Retina (tissue), 1 donor: ENCODE measurements at regions not wholly inside any gene's neighbourhood (a gene's known extent, or its start where the extent isn't known, plus 50 kb on each side); places are given as distances from the start of the nearest gene placed in this dataset.
"Not testable (repeated sequence)": the region's sequence is repeated elsewhere in the genome, so short reads cannot be mapped to it uniquely, and the experiment has no call there.

Experiments used
- DNase-seq: peaks from one replicate; pipeline ENCODE4 v3.0.0-alpha.2; 2016

DNA sequence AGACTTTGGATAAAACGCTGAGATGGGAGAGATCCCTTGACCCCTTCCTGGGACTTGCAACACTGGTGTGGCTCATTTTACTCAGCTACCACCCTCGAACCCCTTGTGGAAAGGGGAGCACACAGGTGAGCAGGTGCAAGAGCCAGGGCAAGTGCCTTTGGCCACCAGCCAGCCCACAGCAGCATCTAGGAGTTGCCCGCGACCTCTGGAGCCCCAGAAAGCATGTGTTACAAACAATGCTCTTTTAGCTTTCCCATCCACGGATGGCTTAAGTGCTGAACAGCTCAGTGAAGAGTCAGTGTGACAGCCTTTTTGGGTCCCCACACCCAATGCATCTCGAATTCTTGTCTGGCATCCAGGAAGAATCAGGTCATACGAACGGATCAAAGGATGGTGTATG is 197.8 kb downstream of the MEMO1 start:
- DNase-seq = no peak

DNA sequence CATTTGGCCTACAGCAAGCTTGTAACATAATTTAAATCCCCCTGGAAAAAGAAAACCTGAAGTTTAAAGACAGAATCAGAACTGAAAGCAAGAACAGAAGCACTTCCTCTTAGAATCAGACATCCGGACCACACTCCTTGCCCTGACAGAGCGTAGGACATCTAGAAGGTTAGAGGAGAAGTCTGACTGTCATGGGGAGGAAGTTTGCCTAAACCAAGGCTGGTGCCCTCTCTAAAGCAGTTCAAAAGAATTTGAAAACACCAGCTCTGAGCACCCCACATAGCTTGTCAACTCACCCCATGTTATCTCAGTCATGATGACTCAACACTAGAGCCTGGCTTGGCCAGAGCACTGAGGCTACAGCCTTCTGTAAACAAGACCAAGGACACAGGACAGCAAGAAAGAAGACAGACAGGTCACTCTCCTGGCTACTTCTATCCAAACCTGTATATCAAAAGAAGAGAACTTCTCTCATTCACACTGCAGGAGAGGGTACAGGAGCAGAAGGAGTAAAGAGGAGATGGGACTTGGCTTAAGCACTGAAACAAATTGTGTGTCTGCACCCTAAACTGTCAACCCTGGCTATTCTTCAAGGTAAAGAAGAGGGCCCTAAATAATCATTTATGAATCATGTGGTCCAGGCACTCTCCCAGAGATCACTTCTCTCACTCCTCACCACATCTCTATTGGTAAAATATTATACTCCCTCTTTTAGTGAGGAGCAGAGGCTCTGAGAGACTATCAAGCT is 198.6 kb downstream of the MEMO1 start:
- no peak for DNase-seq

DNA sequence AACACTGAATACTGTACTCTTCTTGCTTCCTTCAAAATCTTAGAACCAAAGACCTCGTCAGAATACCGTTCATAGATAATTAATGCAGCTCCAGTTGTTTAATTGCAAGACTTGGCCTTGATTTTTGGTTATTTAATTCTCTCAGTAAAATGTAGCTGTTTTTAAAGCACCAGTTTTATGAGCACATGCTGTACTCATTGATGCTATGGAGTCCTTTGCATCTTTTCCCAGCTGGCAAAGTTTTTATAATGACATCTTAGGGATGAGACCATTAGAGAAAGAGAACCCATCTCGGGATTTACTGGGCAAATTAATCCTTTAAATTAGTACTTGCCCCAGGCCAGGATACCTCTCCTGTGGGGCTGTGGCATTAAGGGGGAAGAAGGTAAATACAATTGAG is 199.3 kb downstream of the MEMO1 start:
- no peak for DNase-seq

DNA sequence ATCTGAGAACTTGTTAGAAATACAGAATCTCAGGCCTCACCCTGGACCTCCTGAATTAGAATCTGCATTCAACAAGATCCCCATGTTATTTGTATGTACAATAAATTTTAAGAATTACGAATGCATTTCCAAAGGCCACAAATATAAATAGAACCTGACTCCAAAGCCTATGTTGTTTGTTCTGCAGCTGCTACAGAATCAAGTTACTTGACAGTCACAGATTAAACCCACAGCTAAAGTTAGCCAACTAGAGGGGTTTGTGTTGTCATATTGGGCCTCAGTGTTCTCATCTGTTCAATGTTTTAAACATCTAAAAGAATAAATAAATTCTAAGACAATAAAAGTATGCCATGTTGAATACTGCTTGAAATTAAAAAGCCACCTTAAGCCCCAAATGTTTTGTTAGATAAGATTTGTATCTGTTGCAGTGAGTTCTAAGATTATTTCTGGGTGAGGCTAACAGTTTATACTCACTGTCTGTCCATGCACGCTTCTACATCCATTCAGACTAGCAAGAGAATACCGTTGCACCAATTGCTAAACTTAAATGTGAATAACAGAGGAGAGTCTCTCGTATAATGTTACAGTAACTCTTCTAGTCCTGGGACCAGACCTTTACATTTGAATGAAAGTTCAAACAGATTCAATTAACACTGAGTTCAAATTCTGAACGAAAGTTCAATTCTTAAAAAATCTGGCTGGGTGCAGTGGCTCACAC is 200.4 kb downstream of the MEMO1 start:
- no peak for DNase-seq

DNA sequence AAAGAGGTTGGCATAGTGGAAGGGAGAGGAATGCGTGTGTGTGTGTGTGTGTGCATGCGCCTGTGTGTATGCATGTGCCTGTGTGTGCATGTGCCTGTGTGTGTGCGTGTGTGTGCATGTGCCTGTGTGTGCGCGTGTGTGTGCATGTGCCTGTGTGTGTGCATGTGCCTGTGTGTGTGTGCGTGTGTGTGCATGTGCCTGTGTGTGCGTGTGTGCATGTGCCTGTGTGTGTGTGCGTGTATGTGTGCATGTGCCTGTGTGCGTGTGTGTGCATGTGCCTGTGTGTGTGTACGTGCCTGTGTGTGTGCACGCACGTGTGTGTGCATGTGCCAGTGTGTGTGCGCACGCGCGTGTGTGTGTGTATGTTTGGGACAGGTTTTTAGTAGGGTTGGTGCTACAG is 205.1 kb downstream of the MEMO1 start:
- no peak for DNase-seq

DNA sequence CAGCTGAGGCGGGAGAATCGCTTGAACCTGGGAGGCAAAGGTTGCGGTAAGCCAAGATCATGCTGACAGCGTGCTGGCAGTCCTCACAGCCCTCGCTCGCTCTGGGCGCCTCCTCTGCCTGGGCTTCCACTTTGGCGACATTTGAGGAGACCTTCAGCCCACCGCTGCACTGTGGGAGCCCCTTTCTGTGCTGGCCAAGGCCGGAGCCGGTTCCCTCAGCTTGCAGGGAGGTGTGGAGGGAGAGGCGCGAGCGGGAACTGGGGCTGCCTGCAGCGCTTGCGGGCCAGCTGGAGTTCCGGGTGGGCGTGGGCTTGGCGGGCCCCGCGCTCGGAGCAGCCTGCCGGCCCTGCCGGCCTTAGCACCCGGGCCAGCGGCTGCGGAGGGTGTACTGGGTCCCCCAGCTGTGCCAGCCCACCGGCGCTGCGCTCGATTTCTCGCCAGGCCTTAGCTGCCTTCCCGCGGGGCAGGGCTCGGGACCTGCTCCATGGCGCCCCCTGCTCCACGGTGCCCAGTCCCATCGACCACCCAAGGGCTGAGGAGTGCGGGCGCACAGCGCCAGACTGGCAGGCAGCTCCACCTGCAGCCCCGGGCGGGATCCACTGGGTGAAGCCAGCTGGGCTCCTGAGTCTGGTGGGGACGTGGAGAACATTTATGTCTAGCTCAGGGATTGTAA is 207.2 kb downstream of the MEMO1 start:
- DNase-seq = not testable (repeated sequence)

DNA sequence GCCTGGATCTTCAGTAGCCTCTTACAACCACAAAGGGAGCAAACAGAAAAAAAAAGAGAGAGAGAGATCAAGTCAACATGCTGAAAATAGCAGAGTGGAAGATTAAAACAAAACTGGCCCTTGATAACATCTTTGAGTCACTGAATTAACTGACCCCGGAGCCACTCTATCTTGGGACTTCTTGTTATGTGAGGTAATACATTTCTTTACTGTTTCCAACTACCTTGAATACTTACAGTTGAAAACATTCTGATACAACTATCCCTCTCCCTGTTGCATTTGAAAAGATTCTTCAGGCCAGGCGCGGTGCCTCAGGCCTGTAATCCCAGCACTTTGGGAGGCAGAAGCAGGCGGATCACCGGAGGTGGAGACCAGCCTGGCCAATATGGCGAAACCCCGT is 208.1 kb downstream of the MEMO1 start:
- no peak for DNase-seq

DNA sequence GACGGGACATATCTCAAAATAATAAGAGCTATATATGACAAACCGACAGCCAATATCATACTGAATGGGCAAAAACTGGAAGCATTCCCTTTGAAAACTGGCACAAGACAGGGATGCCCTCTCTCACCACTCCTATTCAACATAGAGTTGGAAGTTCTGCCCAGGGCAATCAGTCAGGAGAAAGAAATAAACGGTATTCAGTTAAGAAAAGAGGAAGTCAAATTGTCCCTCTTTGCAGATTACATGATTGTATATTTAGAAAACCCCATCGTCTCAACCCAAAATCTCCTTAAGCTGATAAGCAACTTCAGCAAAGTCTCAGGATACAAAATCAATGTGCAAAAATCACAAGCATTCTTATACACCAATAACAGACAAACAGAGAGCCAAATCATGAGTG is 211.5 kb downstream of the MEMO1 start:
- not testable (repeated sequence) for DNase-seq

DNA sequence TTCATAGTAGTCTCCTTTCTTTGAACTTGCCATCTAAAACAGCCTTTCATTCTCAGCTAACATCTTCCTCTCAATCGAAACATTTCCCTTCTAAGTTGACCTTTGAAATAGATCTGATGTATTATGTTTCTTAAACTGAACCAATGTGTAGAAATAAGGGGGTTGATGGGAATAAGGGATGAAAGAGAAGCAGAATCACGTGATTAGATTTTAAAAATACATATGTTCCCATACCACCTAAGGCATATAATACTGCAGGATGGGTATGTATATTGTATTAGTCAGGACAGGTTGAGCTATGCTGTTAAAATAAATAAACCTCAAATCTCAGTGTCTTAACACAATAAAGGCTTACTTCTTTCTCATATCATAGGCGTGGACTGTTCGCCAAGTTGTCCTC is 207.5 kb upstream of the SRD5A2 start:
- DNase-seq = no peak

DNA sequence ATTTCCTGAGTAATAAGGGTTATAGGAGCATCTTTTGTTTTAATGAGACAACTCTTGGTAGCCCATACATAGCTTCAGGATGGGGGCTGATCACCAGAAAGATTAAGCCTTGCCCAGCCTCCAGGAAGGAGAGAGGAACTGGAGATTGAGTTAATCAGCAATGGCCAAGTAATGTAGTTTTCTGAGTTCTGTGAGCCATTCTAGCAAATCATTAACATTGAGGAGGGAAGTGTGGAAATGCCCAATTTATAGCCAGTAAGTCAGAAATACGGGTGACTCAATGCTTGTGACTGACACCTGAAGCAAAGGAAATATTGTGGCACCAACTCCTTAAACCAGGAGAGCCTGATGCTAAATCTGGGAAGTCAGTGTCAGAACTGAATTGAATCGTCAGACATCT is 205.1 kb upstream of the SRD5A2 start:
- DNase-seq = no peak

DNA sequence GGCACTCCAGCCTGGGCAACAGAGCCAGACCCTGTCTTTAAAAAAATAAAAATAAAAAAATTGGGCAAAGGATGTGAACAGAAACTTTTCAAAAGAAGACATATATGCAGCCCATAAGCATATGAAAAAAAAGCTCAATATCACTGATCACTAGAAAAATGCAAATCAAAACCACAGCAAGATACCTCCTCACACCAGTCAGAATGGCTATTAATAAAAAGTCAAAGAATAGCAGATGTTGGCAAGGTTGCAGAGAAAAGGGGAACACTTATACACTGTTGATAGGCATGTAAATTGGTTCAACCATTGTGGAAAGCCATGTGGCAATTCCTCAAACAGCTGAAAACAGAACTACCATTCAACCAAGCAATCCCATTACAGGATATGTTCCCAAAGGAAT is 204.1 kb upstream of the SRD5A2 start:
- no peak for DNase-seq

DNA sequence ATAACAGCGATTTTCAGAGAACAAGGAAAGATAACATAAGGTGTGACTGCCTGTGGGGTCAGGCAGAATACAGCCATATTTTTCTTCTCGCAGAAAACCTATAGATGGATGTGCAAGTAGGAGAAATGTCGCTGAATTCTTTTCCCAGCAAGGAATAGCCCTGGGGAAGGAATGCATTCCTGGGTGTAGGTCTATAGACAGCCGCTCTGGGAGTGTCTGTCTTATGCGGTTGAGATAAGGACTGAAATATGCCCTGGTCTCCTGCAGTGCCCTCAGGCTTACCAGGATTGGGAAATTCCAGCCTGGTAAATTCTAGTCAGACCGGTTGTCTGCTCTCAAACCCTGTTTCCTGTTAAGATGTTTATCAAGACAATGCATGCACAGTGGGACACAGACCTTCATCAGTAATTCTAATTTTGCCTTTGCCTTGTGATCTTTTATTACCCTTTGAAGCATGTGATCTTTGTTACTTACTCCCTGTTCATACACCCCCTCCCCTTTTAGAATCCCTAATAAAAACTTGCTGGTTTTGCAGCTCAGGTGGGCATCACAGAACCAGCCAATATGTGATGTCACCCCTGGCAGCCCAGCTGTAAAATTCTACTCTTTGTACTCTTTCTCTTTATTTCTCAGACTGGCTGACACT is 202.8 kb upstream of the SRD5A2 start:
- DNase-seq = not testable (repeated sequence)

DNA sequence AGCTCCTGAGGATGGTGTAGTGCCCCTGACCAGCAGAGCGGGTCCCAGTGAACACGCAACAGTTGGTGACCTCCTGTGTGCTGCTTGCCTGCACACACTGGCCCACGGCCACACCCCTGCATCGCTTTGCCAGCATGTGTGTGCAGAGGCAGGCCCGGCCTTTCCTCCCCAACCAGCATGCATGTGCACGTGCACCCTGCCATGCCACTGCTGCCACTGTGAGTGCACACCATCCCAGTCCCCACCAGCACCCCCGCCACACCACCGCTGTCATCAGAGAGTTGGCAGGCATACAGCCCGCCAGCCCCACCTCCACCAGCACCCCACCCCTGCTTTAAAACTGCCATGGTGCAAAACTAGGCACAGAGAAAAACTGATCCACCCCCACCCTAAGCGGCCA is 197.4 kb upstream of the SRD5A2 start:
- DNase-seq = no peak

DNA sequence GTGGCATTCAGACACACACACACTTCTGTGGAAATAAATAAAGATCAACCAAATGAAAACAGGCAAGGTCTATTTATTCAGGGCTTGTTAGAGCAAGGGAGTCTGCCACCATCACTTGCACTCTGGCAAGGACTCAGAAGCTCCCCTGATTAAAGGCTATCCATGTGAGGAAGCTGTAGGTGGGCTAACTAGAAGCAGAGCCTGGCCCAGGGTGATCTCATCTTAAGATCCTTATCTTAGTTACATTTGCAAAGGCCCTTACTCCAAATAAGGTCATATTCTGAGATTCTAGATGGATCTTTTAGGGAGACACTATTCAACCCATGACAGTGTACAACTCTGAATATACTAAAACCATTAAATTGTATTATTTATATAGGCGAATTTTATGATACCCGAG is 190.0 kb upstream of the SRD5A2 start:
- no peak for DNase-seq

DNA sequence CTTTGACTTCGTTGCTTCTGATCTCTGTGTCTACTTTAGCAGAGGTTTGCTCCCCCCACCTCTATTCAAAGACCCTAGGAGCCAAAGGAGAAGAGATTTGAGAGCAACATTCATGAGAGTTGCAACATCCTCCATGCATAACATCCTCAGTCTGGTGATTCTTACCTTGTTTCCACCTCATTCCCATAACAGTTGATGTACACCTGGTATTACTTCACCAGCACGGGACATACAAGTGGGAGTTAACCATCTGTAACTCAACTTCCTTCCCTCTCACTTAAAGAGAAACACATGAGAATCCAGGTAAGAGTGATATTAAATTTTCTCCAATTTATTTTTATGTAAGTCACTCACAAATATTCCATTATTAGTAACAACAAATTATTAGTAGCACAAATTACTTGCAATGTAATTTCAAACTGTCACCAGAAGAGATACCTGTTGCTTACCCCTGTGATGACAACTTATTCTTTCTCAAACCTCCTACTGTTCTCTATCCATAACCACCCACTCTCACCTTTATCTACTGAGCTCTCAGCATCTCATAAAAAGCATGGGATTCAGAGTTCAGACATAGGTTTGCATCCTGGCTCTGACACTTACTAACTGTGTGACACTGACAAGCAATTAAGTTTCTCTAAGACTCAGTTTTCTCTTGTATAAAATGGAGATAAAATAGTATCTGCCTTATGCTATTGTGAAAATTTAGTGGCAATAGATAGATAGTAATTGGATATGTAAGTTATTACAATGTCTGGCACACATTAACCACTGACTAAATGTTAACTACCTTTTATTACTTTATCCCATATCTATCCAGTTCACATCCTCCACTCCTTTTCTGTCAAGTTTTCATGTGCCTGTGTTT is 184.6 kb upstream of the SRD5A2 start:
- no peak for DNase-seq

DNA sequence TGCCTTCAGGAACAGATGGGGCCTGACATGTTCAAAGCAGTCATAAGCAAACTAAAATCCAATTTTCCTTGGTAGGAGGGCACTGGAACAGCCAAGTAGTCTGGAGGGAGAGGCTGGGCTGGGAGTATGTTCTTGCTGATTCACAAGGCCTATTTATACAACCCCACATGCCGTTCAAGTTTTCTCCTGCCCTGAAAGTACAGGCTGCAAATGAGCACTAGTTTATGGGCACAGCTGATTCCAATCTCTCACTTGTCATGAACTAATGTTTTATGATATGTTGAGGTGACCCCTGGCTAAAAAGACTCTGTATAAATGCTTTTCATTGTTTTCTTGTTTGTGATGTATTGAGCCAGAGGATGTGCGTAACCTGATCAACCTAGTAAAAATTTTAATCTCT is 183.4 kb upstream of the SRD5A2 start:
- DNase-seq = no peak

DNA sequence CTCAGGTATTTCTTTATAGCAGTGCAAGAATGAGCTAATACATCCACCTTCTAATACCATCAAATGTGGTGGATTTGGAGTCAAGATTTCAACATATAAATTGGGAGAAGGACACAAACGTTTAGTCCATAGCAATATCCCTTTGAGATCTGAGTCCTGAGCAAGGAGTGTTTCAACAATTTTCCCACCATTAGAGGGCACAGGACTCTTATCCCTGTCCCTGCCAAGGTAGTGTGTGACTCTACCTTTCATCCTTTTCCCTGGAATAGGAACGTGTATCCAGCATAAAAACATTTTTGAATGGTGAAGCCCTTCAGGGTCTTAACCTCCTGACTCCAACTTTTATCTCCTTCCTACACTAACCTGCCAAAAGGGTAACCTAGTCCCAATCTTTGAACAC is 181.3 kb upstream of the SRD5A2 start:
- no peak for DNase-seq

DNA sequence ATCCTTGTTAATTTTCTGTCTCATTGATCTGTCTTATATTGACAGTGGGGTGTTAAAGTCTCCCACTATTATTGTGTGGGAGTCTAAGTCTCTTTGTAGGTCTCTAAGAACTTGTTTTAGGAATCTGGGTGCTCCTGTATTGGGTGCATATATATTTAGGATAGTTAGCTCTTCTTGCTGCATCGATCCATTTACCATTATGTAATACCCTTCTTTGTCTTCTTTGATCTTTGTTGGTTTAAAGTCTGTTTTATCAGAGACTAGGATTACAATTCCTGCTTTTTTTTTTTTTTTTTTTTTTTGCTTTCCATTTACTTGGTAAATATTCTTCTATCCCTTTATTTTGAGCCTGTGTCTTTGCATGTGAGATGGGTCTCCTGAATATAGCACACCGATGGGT is 176.6 kb upstream of the SRD5A2 start:
- DNase-seq = not testable (repeated sequence)

DNA sequence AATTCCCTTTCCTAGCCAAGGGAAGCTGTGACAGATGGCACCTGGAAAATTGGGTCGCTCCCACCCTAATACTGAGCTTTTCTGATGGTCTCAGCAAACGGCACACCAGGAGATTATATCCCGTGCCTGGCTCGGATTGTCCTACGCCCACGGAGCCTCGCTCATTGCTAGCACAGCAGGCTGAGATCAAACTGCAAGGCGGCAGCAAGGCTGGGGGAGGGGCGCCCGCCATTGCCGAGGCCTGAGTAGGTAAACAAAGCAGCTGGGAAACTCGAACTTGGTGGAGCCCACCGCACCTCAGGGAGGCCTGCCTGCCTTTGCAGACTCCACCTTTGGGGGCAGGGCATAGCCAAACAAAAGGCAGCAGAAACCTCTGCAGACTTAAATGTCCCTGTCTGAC is 168.0 kb upstream of the SRD5A2 start:
- DNase-seq = not testable (repeated sequence)

DNA sequence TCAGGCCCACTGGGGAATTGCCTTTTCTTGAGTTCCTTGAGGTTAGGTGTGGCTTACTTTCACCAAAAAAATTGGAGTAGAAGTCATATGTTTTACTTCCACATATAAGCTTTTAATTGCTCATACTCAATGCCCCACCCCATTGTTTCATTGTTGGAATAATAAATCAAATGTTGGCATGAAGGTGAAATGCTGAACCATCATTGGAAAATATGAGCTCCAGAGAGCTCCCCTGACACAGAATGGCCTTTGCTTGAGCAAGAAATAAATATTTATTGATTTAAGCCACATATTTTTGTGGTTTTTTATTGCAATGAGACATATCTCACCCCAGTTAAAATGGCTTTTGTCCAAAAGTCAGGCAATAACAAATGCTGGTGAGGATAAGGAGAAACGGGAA is 167.3 kb upstream of the SRD5A2 start:
- DNase-seq = no peak

DNA sequence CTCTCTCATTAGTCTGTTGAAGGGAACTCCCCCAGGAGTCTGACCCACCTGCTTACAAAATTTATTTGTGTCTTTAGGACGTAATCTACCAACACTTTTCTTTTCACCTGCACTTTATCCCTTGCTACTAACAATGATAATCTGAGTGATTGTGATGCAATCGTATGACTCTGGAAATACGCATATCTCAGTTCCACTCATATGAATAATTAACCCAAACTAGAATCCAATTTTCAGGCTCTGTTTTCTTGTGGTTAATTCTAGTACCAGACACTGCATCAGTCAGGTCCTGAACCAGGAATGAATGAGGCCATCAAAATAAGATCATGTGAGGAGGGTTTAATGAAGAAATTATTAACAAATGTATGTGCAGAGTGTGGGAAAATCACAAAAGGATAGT is 158.4 kb upstream of the SRD5A2 start:
- no peak for DNase-seq

DNA sequence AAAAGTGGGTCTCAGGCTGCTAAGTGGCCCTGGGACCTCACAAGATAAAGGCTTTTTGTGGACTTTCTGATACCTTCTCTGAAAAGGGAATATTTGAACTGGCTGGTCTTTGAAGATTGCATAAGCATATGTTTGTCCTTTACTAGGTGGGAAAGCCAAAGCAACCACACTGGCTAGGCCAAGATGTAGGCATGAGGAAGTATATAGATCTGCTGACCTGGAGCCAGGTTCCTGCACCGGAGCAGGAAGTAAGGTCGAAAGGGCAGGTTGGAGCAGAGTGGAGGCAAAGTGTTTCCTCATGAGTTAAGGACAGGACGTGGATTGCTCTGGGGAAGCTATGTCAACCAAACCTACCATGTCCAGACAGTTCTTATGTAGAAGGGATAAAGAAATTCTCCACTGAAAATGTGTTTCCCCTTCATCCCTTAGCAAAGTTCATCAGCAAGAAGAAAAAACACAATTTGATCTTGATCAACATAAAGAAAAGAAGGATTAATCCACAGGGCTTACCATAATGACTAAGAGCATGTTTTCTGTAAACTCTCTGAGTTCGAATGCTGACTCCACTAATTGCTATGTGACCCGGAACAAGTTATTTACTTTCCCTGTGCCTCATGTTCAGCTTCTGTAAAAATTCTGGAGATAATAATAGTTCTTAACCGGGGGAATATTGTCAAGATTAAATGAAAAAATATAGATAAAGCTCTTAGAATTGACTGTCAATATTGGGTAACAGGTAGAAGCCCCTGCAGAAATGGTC is 156.1 kb upstream of the SRD5A2 start:
- DNase-seq = no peak
